Caco-2 (cell line): ENCODE measurements at regions not wholly inside any gene's neighbourhood (a gene's known extent, or its start where the extent isn't known, plus 50 kb on each side); places are given as distances from the start of the nearest gene placed in this dataset.

Experiments
- BruUV-seq: library from RNA; stranded (reverse); fragments of 400-500 nt; replicated peaks from 2 replicates; lab custom pipeline; 2021; lab: Mats Ljungman, UMichigan
- CTCF ChIA-PET: fragments of 300-600 bp; sonication (Branson Sonifier 250); formaldehyde crosslinking; loops from one replicate; lab custom pipeline; 2022; ENCODE audit warnings: antibody characterized with exemption; lab: Charles Lee
- POLR2A ChIA-PET: fragments of 300-600 bp; sonication (Branson Sonifier 250); formaldehyde crosslinking; loops from one replicate; lab custom pipeline; 2022; ENCODE audit warnings: antibody characterized with exemption; lab: Charles Lee
- DNase-seq, 2 experiments: peaks; one replicate each; pipeline versions ENCODE4 v3.0.0 to v3.0.0-alpha.2; 2020 to 2022
- H3K27me3 ChIP-seq: replicated peaks from 2 replicates; pipeline ENCODE4 v1.6.0; 2011; ENCODE audit warnings: low read length; ENCODE audit not compliant: control insufficient read depth, insufficient read depth
- H3K36me3 ChIP-seq: 2 replicates; pipeline ENCODE4 v1.5.1; 2011; ENCODE audit warnings: low read length; ENCODE audit not compliant: control insufficient read depth, insufficient read depth
- H3K4me1 ChIP-seq: fragments of 250-450 bp; sonication (Bioruptor Pico); 2 replicates; pipeline ENCODE4 v1.5.1; 2020; ENCODE audit warnings: mild to moderate bottlenecking
- H3K4me3 ChIP-seq: 2 replicates; pipeline ENCODE4 v1.5.1; 2011; ENCODE audit warnings: low read depth, mild to moderate bottlenecking, control low read depth, low read length
- H3K9me3 ChIP-seq: fragments of 250-450 bp; sonication (Bioruptor Pico); 2 replicates; pipeline ENCODE4 v1.5.1; 2020; ENCODE audit warnings: mild to moderate bottlenecking, moderate library complexity
- H3K27ac Mint-ChIP-seq: one replicate; pipeline ENCODE4 v1.8.0; 2022; ENCODE audit warnings: mixed read lengths; ENCODE audit not compliant: unreplicated experiment
- H3K27me3 Mint-ChIP-seq: one replicate; pipeline ENCODE4 v1.8.0; 2022; ENCODE audit warnings: mixed read lengths; ENCODE audit not compliant: insufficient read depth, unreplicated experiment
- H3K36me3 Mint-ChIP-seq: one replicate; pipeline ENCODE4 v1.8.0; 2022; ENCODE audit warnings: mild to moderate bottlenecking, mixed read lengths; ENCODE audit not compliant: insufficient read depth, unreplicated experiment
- H3K4me1 Mint-ChIP-seq: one replicate; pipeline ENCODE4 v1.8.0; 2022; ENCODE audit warnings: low read depth, mixed read lengths; ENCODE audit not compliant: unreplicated experiment
- H3K4me3 Mint-ChIP-seq: one replicate; pipeline ENCODE4 v1.8.0; 2022; ENCODE audit warnings: mild to moderate bottlenecking, moderate library complexity, mixed read lengths; ENCODE audit not compliant: unreplicated experiment
- H3K9me3 Mint-ChIP-seq: one replicate; pipeline ENCODE4 v1.8.0; 2022; ENCODE audit warnings: mixed read lengths; ENCODE audit not compliant: unreplicated experiment
- CTCF ChIP-seq, 2 experiments: fragments of 200-600 bp in 1 of 2; IDR thresholded peaks; 1 replicate in 1 of 2; 2 replicates in 1 of 2; pipeline versions ENCODE4 v1.5.1 to v1.8.0; 2011 to 2022; ENCODE audit warnings: antibody characterized with exemption in 1 of 2, control low read depth in 1 of 2, inconsistent platforms in 1 of 2, low read depth in 1 of 2, low read length in 1 of 2, mild to moderate bottlenecking in 1 of 2, moderate library complexity in 1 of 2; ENCODE audit not compliant: insufficient read depth in 1 of 2, severe bottlenecking in 1 of 2, unreplicated experiment in 1 of 2
- intact Hi-C: fragments of 100-400 bp; cut with micrococcal nuclease; formaldehyde crosslinking; loops from one replicate; pipeline ENCODE4 v1.10.0; 2022; ENCODE audit not compliant: unreplicated experiment

GRCh38 chr2:42858140-42859005 lies 66.0 kb upstream of the HAAO start:
- no peaks in the 10 kb centered on the region for H3K27me3 ChIP-seq
- Mint-ChIP-seq H3K4me1 (peaks cover 14% of the 10 kb centered on the region), H3K27ac (no peak overlapping the region), H3K36me3 (peaks cover 4% of the 10 kb centered on the region), H3K4me3 (no peak overlapping the region), H3K27me3 (no peaks in the 10 kb centered on the region), H3K9me3 (no peaks in the 10 kb centered on the region)
- no peak for DNase-seq
- no peaks in the 10 kb centered on the region for H3K9me3 ChIP-seq
- H3K4me3 ChIP-seq = no peak overlapping the region
- intact Hi-C loops = loop anchor here (1.0 to 10.0 kb wide), 10 partner anchors 31 to 719 kb away; no protein-coding TSS in a partner anchor
- no TSS peak for BruUV-seq
- ChIA-PET CTCF (interaction anchor here (0.5 to 0.7 kb wide), 3 partner anchors 30 to 369 kb away, joined by 3 to 6 read pairs (median 3); no protein-coding TSS in a partner anchor), POLR2A (no interaction called here)
- no peaks in the 10 kb centered on the region for H3K36me3 ChIP-seq
- H3K4me1 ChIP-seq = peaks cover 12% of the 10 kb centered on the region; the same call in 1 of the 2 replicates
- no peak for TF ChIP-seq CTCF (IDR thresholded peaks at IDR 0.05; ENCODE audit: insufficient read depth in 1 of 2, low read depth in 1 of 2, low read length in 1 of 2, severe bottlenecking in 1 of 2, unreplicated experiment in 1 of 2)

- intact Hi-C loops = loop anchor here (10.0 kb wide), 1 partner anchor 278 kb away; no protein-coding TSS in a partner anchor
- Histone ChIP-seq H3K4me1 (peaks cover 12% of the 10 kb centered on the region; the same call in 1 of the 2 replicates), H3K36me3 (no peaks in the 10 kb centered on the region), H3K4me3 (no peak overlapping the region), H3K9me3 (no peaks in the 10 kb centered on the region), H3K27me3 (no peaks in the 10 kb centered on the region)
- Mint-ChIP-seq H3K36me3 (peaks cover 4% of the 10 kb centered on the region), H3K27ac (peak overlapping the region; percentile 80), H3K27me3 (no peaks in the 10 kb centered on the region), H3K9me3 (no peaks in the 10 kb centered on the region), H3K4me1 (peaks cover 14% of the 10 kb centered on the region), H3K4me3 (no peak overlapping the region)
- CTCF ChIA-PET = interaction anchor here (0.9 to 1.3 kb wide), 2 partner anchors 118 to 372 kb away, joined by 3 to 5 read pairs; no protein-coding TSS in a partner anchor
- peak in 1 of 2 experiments; percentile 50 for DNase-seq
- no TSS peak for BruUV-seq
- POLR2A ChIA-PET = no interaction called here
- TF ChIP-seq CTCF (IDR thresholded peaks at IDR 0.05; ENCODE audit: insufficient read depth in 1 of 2, low read depth in 1 of 2, low read length in 1 of 2, severe bottlenecking in 1 of 2, unreplicated experiment in 1 of 2) = no peak
Observed at GRCh38 chr2:42856891-42857632, 64.7 kb upstream of the HAAO start.
